LNCAP (cell line): ENCODE measurements at regions not wholly inside any gene's neighbourhood (a gene's known extent, or its start where the extent isn't known, plus 50 kb on each side); places are given as distances from the start of the nearest gene placed in this dataset.

ENCODE experiments used
- CTCF ChIP-seq: fragments of 450-650 bp; IDR thresholded peaks from 2 replicates; pipeline ENCODE4 v1.5.1; 2017; ENCODE audit warnings: mild to moderate bottlenecking

GRCh38 chr13:24004971-24005370 lies 107.7 kb upstream of the C1QTNF9B start:
- TF ChIP-seq CTCF, result no peak

GRCh38 chr13:24005755-24006281 lies 108.5 kb upstream of the C1QTNF9B start:
- TF ChIP-seq CTCF, result no peak

- no peak for TF ChIP-seq CTCF
Measured at GRCh38 chr13:24006520-24007248, 109.4 kb upstream of the C1QTNF9B start.

- no peak for TF ChIP-seq CTCF
Measured at GRCh38 chr13:24007979-24008620, 110.8 kb upstream of the C1QTNF9B start.

GRCh38 chr13:24008679-24009078 lies 111.4 kb upstream of the C1QTNF9B start:
- TF ChIP-seq CTCF, result no peak

- no peak for TF ChIP-seq CTCF
Measured at GRCh38 chr13:24011266-24011665, 114.0 kb upstream of the C1QTNF9B start.

GRCh38 chr13:24012648-24013047 lies 115.3 kb upstream of the C1QTNF9B start:
- no peak for TF ChIP-seq CTCF
